Gastrocnemius medialis (tissue), 4 donors: ENCODE measurements at regions not wholly inside any gene's neighbourhood (a gene's known extent, or its start where the extent isn't known, plus 50 kb on each side); places are given as distances from the start of the nearest gene placed in this dataset.

Source experiments
- POLR2A ChIP-seq, 2 donors: fragments of 450-650 bp; IDR thresholded peaks; one replicate each; pipeline ENCODE4 v1.6.1; 2017; ENCODE audit warnings: antibody characterized with exemption in 2 of 2, mild to moderate bottlenecking in 2 of 2, moderate library complexity in 2 of 2
- TF ChIP-seq, protein P1 (sequence below), 5 experiments: fragments of 450-650 bp in 3 of 5; fragments of 200-600 bp in 2 of 5; sonication (generic) in 2 of 5; IDR thresholded peaks in 4 of 5; conservative IDR thresholded peaks in 1 of 5; 1 replicate in 4 of 5; 2 replicates in 1 of 5; pipeline ENCODE4 v1.5.1; 2016 to 2019; ENCODE audit warnings: antibody characterized with exemption in 5 of 5, mild to moderate bottlenecking in 3 of 5, moderate library complexity in 3 of 5

DNA sequence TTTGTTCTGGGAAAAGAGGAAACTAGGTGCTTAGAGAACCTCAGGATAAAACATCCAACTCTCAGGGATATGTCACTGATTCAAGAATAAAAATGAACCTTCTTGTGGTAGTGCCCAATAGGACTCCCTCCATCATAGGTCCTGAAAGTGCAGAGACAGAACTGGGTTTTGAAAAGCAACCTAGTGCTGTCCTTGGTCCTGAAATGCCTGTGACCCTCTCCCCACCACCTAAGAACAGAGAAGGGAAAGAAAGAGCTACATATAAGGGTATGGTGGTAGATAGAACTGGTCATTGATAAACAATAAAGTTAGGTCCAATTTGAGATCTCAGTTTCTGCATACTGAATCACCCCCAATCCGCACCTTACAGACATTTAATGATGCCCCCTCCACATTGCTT lies 953.3 kb downstream of the XPNPEP1 start:
- TF ChIP-seq, protein P1, sequence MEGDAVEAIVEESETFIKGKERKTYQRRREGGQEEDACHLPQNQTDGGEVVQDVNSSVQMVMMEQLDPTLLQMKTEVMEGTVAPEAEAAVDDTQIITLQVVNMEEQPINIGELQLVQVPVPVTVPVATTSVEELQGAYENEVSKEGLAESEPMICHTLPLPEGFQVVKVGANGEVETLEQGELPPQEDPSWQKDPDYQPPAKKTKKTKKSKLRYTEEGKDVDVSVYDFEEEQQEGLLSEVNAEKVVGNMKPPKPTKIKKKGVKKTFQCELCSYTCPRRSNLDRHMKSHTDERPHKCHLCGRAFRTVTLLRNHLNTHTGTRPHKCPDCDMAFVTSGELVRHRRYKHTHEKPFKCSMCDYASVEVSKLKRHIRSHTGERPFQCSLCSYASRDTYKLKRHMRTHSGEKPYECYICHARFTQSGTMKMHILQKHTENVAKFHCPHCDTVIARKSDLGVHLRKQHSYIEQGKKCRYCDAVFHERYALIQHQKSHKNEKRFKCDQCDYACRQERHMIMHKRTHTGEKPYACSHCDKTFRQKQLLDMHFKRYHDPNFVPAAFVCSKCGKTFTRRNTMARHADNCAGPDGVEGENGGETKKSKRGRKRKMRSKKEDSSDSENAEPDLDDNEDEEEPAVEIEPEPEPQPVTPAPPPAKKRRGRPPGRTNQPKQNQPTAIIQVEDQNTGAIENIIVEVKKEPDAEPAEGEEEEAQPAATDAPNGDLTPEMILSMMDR (IDR thresholded peaks at IDR 0.05 in 4 of 5, conservative IDR thresholded peaks at IDR 0.05 in 1 of 5): no peak
- TF ChIP-seq POLR2A (IDR thresholded peaks at IDR 0.05): no peak
